ENCODE measurements at regions not wholly inside any gene's neighbourhood (a gene's known extent, or its start where the extent isn't known, plus 50 kb on each side); places are given as distances from the start of the nearest gene placed in this dataset.

DNA sequence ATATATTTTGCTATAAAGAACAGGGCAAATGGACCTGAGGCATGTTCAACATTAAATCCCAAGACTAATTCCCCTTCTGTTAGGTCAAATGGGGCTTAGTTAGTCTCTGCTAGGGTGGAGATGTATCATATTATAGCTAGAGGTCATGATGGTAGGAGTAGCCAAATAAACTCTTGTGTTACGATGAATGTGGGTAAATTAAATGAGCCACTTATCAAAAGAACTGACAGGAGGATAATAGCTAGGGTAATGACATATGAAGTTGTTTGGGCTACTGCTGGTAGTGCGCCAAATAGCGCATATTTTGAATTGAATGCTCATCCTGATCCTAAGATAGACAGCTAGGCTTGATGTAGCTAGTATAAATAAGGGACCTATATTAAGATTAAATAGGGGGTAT lies 445.0 kb downstream of the GXYLT1 start:
- no peak for DNase-seq

DNA sequence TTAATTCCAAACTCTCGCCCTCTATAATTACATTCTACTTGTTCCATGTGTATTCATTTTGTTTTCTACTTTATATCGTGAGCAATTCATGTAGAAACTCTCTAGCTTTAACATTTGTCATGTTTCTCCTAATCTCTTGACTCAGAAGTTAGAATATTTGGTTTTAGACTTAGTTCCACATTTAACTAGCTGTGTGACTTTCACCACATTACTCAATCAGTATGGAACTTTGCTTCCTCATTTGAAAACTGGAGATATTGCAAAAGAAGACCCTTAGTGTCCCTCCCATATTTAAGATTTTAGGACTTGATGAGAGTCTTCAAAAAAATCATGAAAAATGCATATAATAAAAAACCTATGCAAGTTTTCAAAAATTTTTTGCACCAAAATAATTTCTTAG lies 447.5 kb downstream of the GXYLT1 start:
- DNase-seq = no peak

More for the DNA sequence above, 445.0 kb downstream of the GXYLT1 start:
- Histone ChIP-seq H3K9me3 (ENCODE audit: severe bottlenecking) (no peaks in the 10 kb centered on the region), H3K27ac (no peak overlapping the region), H3K4me3 (ENCODE audit: low read depth, low read length) (no peak overlapping the region), H3K27me3 (ENCODE audit: insufficient read depth, low read depth, severe bottlenecking) (no peaks in the 10 kb centered on the region), H3K36me3 (no peaks in the 10 kb centered on the region)
- TF ChIP-seq, protein P1, sequence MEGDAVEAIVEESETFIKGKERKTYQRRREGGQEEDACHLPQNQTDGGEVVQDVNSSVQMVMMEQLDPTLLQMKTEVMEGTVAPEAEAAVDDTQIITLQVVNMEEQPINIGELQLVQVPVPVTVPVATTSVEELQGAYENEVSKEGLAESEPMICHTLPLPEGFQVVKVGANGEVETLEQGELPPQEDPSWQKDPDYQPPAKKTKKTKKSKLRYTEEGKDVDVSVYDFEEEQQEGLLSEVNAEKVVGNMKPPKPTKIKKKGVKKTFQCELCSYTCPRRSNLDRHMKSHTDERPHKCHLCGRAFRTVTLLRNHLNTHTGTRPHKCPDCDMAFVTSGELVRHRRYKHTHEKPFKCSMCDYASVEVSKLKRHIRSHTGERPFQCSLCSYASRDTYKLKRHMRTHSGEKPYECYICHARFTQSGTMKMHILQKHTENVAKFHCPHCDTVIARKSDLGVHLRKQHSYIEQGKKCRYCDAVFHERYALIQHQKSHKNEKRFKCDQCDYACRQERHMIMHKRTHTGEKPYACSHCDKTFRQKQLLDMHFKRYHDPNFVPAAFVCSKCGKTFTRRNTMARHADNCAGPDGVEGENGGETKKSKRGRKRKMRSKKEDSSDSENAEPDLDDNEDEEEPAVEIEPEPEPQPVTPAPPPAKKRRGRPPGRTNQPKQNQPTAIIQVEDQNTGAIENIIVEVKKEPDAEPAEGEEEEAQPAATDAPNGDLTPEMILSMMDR (IDR thresholded peaks at IDR 0.05; ENCODE audit: low read depth, low read length) = no peak

GRCh38 chr12:41684997-41685396 lies 459.7 kb downstream of the GXYLT1 start:
- H3K4me3 ChIP-seq (ENCODE audit: low read depth, low read length) = no peak overlapping the region
- H3K27me3 ChIP-seq (ENCODE audit: insufficient read depth, low read depth, severe bottlenecking) = no peaks in the 10 kb centered on the region
- no peaks in the 10 kb centered on the region for H3K9me3 ChIP-seq (ENCODE audit: severe bottlenecking)
- no peak for DNase-seq
- H3K27ac ChIP-seq = no peak overlapping the region
- no peaks in the 10 kb centered on the region for H3K36me3 ChIP-seq
- TF ChIP-seq, protein P1 (IDR thresholded peaks at IDR 0.05; ENCODE audit: low read depth, low read length) = no peak

More for the DNA sequence above, 447.5 kb downstream of the GXYLT1 start:
- H3K9me3 ChIP-seq (ENCODE audit: severe bottlenecking) = no peaks in the 10 kb centered on the region
- TF ChIP-seq, protein P1 (IDR thresholded peaks at IDR 0.05; ENCODE audit: low read depth, low read length) = no peak
- no peaks in the 10 kb centered on the region for H3K36me3 ChIP-seq
- no peaks in the 10 kb centered on the region for H3K27me3 ChIP-seq (ENCODE audit: insufficient read depth, low read depth, severe bottlenecking)
- H3K27ac ChIP-seq = no peak overlapping the region
- H3K4me3 ChIP-seq (ENCODE audit: low read depth, low read length) = no peak overlapping the region

GRCh38 chr12:41683513-41684240 lies 461.0 kb downstream of the GXYLT1 start:
- DNase-seq = no peak
- TF ChIP-seq, protein P1 (IDR thresholded peaks at IDR 0.05; ENCODE audit: low read depth, low read length) = no peak

DNA sequence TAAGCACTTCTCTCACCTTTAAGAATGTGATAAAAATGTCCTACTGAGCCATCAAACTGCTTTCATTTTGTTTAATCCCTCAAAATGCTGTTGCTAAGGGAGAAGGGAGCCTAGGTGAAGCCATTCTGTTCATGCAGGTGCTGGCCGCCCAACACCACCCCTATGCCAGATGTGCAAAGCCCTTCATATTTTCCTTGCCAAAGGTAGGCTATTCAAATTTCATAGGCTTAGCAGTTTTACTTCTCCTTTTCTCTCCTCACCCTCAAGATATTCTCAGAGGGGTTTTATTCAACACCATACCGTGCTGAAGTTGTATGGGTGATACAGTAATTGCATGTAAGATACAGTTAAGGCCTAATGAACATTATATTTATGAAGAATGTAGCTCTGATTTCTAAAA lies 461.7 kb downstream of the GXYLT1 start:
- DNase-seq = no peak
- no peaks in the 10 kb centered on the region for H3K36me3 ChIP-seq
- no peak overlapping the region for H3K27ac ChIP-seq
- TF ChIP-seq, protein P1 (IDR thresholded peaks at IDR 0.05; ENCODE audit: low read depth, low read length) = no peak
- no peaks in the 10 kb centered on the region for H3K27me3 ChIP-seq (ENCODE audit: insufficient read depth, low read depth, severe bottlenecking)
- no peak overlapping the region for H3K4me3 ChIP-seq (ENCODE audit: low read depth, low read length)
- H3K9me3 ChIP-seq (ENCODE audit: severe bottlenecking) = no peaks in the 10 kb centered on the region

More at GRCh38 chr12:41683513-41684240, 461.0 kb downstream of the GXYLT1 start:
- Histone ChIP-seq H3K4me3 (ENCODE audit: low read depth, low read length) (no peak overlapping the region), H3K27me3 (ENCODE audit: insufficient read depth, low read depth, severe bottlenecking) (no peaks in the 10 kb centered on the region), H3K27ac (no peak overlapping the region), H3K36me3 (no peaks in the 10 kb centered on the region), H3K9me3 (ENCODE audit: severe bottlenecking) (no peaks in the 10 kb centered on the region)

DNA sequence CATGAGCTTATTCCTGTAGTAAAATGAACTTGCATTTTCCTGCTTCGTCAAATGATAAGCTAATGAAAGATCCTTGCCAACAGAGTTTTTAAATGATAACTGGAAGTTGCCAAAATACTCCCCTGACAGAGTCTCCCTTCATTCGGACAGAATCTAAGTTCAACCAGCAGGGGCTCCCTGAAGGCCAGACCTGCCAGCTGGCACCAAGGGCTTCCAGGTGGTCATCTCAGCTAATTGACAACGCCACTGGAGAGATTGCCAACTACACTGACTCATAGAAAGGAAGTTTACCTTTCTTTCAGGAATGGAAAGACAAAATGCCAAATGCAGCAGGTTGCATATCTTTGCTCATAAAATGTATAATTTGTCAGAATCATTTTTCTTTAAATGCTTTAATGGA lies 462.8 kb downstream of the GXYLT1 start:
- peak; percentile 24 for DNase-seq
- TF ChIP-seq, protein P1 (IDR thresholded peaks at IDR 0.05; ENCODE audit: low read depth, low read length) = peak; percentile 16; the same call in 1 of the 2 replicates
- Histone ChIP-seq H3K36me3 (no peaks in the 10 kb centered on the region), H3K27ac (no peak overlapping the region), H3K4me3 (ENCODE audit: low read depth, low read length) (no peak overlapping the region), H3K27me3 (ENCODE audit: insufficient read depth, low read depth, severe bottlenecking) (no peaks in the 10 kb centered on the region), H3K9me3 (ENCODE audit: severe bottlenecking) (no peaks in the 10 kb centered on the region)
